Kidney epithelial cell (primary cell): ENCODE measurements at regions not wholly inside any gene's neighbourhood (a gene's known extent, or its start where the extent isn't known, plus 50 kb on each side); places are given as distances from the start of the nearest gene placed in this dataset.

Source experiments
- DNase-seq: peaks from one replicate; pipeline ENCODE4 v3.0.0-alpha.2; 2010; ENCODE audit warnings: low read depth
- H3K27me3 ChIP-seq: 2 replicates; pipeline ENCODE4 v1.6.0; 2011; ENCODE audit warnings: low read length; ENCODE audit not compliant: control insufficient read depth, insufficient read depth
- H3K36me3 ChIP-seq: 2 replicates; pipeline ENCODE4 v1.5.1; 2011; ENCODE audit warnings: low read length; ENCODE audit not compliant: control insufficient read depth, insufficient read depth
- H3K4me3 ChIP-seq: 2 replicates; pipeline ENCODE4 v1.5.1; 2011; ENCODE audit warnings: low read depth, mild to moderate bottlenecking, control low read depth, low read length
- TF ChIP-seq, protein P1 (sequence below): IDR thresholded peaks from 2 replicates; pipeline ENCODE4 v1.5.1; 2011; ENCODE audit warnings: mild to moderate bottlenecking, moderate library complexity, low read length, control low read depth, inconsistent platforms; ENCODE audit not compliant: insufficient read depth, poor library complexity, severe bottlenecking

DNA sequence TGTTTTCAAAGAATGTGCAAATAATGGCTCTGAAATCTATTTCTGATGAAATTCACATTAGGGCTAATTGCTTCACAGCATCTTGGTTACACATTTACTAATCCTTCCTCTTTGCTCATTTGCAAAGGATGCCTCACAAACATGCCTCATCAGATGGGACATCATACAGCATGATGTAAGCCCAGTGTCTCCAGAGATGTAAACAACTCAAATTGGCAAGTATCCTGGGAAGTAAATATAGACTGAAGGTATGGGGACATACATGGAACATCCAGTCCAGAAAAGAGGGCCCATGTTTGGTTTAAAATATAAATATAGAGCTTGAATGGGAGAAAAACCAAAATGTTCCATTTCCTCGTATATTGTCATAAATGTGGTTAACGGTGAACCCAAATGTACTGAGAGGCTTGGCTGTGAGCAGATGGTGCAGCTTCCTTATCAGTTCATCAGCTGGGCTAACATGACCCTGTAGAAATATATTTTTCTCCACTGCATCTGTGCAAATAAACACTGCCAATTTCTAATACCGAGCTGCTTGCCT is 142.9 kb upstream of the NUDT7 start:
- Histone ChIP-seq H3K4me3 (no peak overlapping the region), H3K36me3 (no peaks in the 10 kb centered on the region), H3K27me3 (no peaks in the 10 kb centered on the region)
- TF ChIP-seq, protein P1, sequence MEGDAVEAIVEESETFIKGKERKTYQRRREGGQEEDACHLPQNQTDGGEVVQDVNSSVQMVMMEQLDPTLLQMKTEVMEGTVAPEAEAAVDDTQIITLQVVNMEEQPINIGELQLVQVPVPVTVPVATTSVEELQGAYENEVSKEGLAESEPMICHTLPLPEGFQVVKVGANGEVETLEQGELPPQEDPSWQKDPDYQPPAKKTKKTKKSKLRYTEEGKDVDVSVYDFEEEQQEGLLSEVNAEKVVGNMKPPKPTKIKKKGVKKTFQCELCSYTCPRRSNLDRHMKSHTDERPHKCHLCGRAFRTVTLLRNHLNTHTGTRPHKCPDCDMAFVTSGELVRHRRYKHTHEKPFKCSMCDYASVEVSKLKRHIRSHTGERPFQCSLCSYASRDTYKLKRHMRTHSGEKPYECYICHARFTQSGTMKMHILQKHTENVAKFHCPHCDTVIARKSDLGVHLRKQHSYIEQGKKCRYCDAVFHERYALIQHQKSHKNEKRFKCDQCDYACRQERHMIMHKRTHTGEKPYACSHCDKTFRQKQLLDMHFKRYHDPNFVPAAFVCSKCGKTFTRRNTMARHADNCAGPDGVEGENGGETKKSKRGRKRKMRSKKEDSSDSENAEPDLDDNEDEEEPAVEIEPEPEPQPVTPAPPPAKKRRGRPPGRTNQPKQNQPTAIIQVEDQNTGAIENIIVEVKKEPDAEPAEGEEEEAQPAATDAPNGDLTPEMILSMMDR: no peak
- no peak for DNase-seq

DNA sequence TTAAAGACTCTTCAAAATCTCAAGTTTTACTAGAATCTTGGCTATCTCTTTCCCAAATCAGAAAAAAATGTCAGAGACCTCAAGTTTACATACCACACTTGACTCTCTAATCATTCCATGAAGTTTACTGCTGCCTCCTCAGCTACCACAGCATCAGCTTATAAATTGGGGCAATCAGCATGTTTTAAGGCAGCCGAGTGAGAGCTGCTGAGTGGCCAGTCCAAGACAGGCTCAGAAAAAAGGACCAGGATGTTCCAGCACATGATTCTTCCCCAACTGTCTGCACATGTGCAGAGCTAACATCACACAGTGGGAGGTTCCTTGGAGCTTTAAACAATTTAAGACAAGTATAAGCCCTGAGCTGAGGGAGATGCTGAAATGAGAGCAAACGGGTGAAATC is 140.6 kb upstream of the NUDT7 start:
- no peaks in the 10 kb centered on the region for H3K36me3 ChIP-seq
- TF ChIP-seq, protein P1: no peak
- no peak overlapping the region for H3K4me3 ChIP-seq
- H3K27me3 ChIP-seq: no peaks in the 10 kb centered on the region
- DNase-seq: no peak

- DNase-seq: no peak
- TF ChIP-seq, protein P1: peak; percentile 80
- H3K36me3 ChIP-seq: no peaks in the 10 kb centered on the region
- H3K4me3 ChIP-seq: no peak overlapping the region
- H3K27me3 ChIP-seq: no peaks in the 10 kb centered on the region
Observed at GRCh38 chr16:77584205-77584859, 138.0 kb upstream of the NUDT7 start.

GRCh38 chr16:77585379-77586251 is 136.7 kb upstream of the NUDT7 start:
- DNase-seq: peak; percentile 73
- TF ChIP-seq, protein P1: no peak
- H3K36me3 ChIP-seq: no peaks in the 10 kb centered on the region
- no peaks in the 10 kb centered on the region for H3K27me3 ChIP-seq
- H3K4me3 ChIP-seq: no peak overlapping the region

GRCh38 chr16:77588389-77588788 is 133.9 kb upstream of the NUDT7 start:
- TF ChIP-seq, protein P1: no peak
- no peaks in the 10 kb centered on the region for H3K36me3 ChIP-seq

More at GRCh38 chr16:77588389-77588788, 133.9 kb upstream of the NUDT7 start:
- no peaks in the 10 kb centered on the region for H3K27me3 ChIP-seq
- no peak overlapping the region for H3K4me3 ChIP-seq
- DNase-seq: no peak
